IPS-18c (cell line): ENCODE measurements at regions not wholly inside any gene's neighbourhood (a gene's known extent, or its start where the extent isn't known, plus 50 kb on each side); places are given as distances from the start of the nearest gene placed in this dataset.
"Not testable (repeated sequence)": the region's sequence is repeated elsewhere in the genome, so short reads cannot be mapped to it uniquely, and the experiment has no call there.

Experiments
- H3K4me3 ChIP-seq: 2 replicates; pipeline ENCODE4 v1.7.0; 2013; ENCODE audit warnings: low read depth, mild to moderate bottlenecking, low read length, moderate library complexity; ENCODE audit not compliant: insufficient read depth
- H3K9me3 ChIP-seq: one replicate; pipeline ENCODE4 v1.6.1; 2013; ENCODE audit warnings: mild to moderate bottlenecking, low read length, moderate library complexity; ENCODE audit not compliant: control insufficient read depth, insufficient read depth

DNA sequence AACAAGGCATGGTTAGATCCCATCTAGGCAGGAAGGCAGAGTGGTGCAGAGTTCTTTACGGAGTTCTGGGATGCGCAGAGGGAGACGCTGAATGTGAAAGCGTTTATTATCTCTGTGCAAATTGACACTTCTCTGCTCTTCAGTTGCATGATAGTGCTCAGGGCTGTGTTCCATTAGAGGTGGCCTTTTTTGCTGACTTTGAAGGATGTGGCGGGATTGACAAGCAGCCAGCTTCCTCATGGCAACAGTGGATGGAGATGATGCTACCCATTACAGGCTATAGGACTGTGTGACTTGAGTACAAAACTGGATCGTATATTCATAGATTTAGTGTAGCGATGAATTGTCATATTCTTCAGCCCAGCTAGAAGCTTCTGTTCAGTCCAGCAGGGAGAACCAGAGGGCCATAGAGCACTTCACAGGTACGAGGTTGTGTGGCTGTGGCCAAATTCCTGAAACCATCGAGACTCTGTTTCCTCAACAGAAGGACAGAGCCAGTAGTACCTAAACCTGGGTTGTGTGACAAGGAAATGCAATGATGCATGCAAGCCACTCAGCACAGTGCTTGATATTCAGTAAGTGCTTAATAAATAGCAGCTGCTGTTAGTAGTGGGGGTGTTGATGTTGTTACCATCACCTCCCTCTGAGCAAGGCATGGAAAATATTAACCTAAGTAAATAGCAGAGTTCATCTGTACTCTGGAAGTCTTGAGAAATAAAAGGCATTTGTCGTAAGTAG lies 430.0 kb upstream of the KAZN start:
- Histone ChIP-seq H3K4me3 (no peak overlapping the region), H3K9me3 (no peaks in the 10 kb centered on the region)

DNA sequence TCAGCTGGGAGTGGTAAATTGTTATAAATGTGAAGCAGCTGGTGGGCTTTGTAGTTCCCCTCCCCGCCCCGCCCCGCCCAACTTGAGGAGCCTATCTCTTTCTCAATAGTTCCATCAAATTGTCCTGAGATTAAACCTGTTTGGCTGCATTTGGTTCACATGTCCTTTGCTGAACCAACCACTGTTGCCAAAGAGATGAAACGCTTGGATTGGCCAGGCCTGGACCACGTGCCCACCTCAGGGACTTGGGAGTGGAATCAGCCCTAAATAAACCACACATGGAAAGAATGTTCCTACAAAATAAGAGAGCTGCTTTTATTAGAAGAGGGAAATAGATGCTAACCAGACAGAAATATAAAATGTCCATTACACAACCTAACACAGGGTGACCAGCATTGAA lies 424.9 kb upstream of the KAZN start:
- Histone ChIP-seq H3K4me3 (no peak overlapping the region), H3K9me3 (no peaks in the 10 kb centered on the region)

DNA sequence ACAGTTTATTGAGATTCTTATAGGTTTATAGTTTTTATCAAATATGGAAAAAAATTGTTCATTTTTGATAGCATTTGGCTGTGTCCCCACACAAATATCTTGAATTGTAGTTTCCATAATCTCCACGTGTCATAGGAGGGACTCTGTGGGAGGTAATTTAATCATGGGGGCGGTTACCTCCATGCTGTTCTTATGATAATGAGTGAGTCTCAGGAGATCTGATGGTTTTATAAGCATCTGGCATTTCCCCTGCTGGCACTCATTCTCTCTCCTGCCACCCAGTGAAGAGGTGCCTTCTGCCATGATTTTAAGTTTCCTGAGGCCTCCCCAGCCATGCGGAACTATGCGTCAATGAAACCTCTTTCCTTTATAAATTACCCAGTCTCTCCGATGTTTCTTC lies 420.6 kb upstream of the KAZN start:
- not testable (repeated sequence) for H3K9me3 ChIP-seq, H3K4me3 ChIP-seq

DNA sequence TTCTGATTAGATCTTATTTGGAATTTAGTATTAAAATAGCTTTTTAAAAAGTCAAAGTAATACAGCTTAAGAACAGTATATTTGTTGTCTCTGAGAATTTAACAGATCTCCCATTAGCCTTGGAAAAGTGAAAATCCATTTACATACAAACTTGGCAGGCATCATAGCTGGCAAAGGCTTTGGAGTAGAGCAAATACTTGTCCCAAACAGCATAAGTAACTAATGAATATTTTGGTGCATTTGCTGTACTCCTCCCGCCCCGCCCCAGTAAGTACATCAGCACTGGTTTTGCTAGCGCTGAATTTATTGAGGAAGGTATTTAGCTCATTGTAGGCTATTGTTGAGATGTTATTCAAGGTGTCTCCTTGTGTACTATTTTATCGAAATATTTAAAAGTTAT lies 417.7 kb upstream of the KAZN start:
- H3K9me3 ChIP-seq = no peaks in the 10 kb centered on the region
- H3K4me3 ChIP-seq = no peak overlapping the region

DNA sequence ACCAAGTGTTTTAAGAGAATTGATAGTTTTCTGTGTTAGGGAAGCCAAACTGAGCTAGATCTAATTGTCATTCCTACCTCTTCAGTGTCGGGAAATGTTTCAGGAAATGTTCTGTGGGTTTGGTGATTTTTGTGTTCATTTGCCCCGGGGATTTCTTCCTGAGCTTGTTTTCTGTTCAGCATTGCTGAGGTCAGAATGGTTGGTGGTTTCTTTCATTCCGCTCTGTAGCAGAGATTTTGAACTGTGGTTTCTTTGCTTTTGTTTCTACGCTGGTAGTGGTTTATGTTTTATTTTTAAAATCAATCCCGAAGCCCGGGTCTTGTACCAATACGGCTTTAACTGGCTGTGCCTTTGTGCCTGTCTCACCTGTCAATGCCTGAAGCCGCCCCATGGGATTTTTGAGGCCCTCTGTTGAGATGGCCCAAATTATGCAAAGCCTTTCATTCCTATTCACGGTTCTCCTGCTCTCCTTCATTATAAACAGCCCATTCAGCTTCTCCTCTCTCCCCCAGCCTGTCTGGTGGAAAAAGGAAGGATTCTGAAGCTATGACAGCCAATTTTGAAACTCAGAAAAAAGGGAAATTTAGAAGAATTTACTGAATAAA lies 417.2 kb upstream of the KAZN start:
- no peak overlapping the region for H3K4me3 ChIP-seq
- no peaks in the 10 kb centered on the region for H3K9me3 ChIP-seq

DNA sequence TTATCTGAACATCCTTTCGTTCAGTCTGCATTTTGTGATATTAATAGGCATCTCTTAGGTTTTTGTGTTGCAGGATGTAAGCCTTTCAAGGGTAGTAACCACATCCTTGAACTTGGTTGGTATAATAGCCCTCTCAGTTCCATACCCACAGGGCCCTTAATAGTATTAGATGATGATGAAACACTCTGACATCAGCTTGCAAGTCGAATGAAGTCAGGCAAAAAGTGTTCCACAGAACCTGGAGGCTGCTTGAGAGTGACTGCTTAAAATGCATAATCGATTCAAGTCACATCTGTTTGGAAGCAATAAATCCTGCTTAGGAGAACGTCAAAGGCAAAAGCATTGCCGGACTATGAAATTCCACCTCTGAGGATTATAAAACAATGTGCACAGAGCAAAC lies 415.6 kb upstream of the KAZN start:
- H3K9me3 ChIP-seq = no peaks in the 10 kb centered on the region
- H3K4me3 ChIP-seq = no peak overlapping the region

DNA sequence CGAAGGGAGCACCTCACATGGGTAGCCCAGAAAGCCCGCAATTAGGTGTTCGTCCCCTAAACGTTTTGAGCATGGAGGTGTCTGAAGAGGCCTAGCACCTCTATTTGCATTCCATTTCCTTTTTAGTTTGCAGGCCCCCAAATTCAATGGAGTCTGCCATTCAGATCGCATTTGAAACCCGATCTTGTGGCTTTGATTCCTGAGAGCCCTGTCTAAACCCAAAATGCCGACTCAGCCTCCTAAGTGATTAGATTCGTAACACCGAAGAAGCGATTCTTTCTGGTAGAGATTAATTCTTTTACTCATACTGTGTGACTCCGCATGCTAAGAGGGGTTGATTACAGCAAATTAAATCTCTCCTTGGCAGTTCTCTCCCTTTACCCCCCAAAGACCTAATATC lies 415.2 kb upstream of the KAZN start:
- H3K4me3 ChIP-seq = no peak overlapping the region
- no peaks in the 10 kb centered on the region for H3K9me3 ChIP-seq

DNA sequence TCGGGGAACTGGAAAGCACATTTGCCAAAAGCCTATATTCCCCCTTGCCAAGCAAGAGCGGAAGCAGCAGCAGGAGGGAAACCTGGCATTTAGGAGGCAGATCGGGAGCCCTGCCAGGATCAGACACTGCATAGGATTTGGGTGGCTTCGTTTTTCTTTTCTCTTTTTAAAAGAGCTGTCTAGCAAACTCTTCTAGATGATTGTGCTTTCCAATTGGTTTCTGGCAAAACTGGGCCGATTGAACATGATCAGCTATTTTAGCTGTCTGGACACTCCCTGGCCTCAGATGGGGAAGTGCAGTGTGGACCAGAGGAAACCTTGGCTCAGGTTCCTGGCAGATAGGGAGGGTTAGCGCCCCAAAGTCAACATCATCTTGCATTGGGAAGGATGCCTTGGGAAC lies 414.0 kb upstream of the KAZN start:
- H3K4me3 ChIP-seq = no peak overlapping the region
- no peaks in the 10 kb centered on the region for H3K9me3 ChIP-seq

DNA sequence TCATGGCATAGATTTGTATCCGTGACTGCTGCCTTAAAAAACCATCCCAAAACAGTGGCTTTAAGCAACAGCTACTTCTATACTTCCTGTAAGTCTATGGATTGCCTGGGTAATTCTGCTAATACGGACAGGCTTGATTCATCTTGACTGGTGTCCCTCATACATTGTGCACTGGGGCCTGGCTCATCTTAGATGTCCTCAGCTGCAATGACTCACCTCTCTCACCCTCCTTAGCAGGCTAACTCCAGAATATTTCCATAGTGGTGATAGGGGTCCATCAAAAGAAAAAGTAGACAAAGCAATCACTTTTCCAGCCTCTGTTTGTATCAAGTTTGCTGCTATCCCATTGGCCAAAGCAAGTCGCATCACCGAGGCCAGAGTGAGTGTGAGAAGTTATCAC lies 409.1 kb upstream of the KAZN start:
- H3K4me3 ChIP-seq = no peak overlapping the region
- H3K9me3 ChIP-seq = no peaks in the 10 kb centered on the region

DNA sequence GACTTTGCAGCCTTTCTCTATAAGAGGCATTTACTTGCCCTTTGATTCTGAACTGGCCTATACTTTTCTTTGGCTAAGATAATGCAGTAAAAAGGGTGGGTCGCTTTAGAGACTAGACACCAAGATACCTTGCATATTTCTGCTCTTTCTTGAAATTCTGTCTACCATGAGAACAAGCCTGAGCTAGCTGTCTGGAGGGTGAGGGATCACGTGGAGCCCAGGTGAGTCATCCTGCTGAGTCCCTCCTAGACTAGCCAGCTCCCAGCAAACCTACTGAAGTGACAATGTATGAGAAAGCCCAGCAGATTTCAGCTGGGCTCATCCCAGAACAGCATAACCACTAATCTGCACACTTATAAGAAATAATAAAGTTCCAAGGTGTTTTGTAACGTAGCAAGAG lies 408.0 kb upstream of the KAZN start:
- H3K9me3 ChIP-seq = no peaks in the 10 kb centered on the region
- no peak overlapping the region for H3K4me3 ChIP-seq

DNA sequence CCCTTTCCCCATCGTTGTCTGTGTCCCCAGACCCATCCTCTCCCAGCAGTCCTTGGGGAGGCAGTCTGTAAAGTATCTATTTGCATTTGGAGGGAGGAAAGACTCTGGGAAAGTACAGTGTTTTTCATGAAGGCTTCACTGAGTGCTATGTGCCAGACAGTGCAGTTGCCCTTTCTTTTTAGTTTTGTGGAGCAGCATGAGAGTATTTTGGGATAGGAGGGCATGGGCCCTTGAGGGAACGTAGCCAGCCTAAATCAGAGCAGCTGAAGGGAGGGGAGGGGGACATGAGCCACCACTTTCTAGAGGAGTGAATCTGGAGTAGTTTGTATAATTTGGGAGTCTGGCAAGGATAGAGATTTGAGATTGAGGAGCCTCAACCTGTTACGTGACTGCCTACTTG lies 404.0 kb upstream of the KAZN start:
- Histone ChIP-seq H3K9me3 (no peaks in the 10 kb centered on the region), H3K4me3 (no peak overlapping the region)

DNA sequence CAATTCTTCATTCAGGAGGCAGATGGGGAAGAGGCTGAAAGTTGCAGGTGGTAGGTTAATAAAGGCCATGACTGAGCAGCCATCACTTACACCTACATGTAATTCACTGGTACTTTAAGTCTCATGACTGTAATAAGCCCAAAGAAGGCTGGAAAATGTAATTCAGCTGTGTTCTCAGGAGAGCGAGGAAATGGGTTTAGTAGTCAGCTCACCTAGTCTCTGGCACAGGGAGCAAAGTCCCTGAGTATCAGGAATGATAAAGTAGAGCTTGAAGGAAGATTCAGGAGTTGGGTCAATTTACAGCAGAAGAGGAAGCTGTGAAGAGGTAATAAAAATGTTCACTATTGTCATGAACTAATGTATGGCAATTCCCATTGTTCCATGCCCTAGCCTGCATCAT lies 393.4 kb upstream of the KAZN start:
- Histone ChIP-seq H3K4me3 (no peak overlapping the region), H3K9me3 (no peaks in the 10 kb centered on the region)

DNA sequence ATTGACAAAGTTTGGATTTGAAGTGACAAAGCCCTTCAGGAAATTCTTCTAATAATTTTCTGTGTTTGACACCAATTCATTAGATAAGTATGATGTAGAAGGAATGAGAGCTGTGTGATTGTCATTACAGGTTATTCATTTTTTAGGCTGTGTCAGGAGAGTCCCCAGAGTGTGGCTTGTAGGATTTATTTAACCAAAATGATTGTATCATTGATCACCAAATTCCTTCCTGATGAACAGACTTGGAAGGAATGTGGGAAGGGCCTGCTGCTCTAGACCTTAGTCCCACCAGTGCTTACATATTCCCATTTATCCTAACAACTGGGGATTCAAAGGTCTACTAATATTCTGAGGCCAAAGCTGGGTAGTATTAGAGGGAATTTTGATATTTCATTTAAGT lies 383.3 kb upstream of the KAZN start:
- H3K9me3 ChIP-seq = no peaks in the 10 kb centered on the region

DNA sequence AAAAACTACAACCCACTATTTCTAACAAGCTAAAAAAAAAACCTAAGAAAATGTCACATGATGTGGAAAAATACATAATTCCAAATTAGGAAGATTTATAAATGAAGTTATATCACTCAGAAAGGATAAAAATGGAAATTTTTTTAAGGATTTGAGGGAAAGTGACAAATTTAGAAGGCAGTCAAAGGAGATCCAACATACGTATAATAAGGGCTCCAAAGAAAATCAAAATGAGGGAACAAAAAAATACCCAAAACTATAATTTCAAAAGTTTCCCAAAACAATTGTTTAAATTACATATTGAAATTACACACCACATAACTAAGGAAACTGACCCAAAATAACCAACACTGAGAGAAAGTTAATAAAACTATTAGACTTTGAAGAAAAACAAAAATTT lies 381.1 kb upstream of the KAZN start:
- no peak overlapping the region for H3K4me3 ChIP-seq
- no peaks in the 10 kb centered on the region for H3K9me3 ChIP-seq

More for the DNA sequence above, 383.3 kb upstream of the KAZN start:
- H3K4me3 ChIP-seq = no peak overlapping the region

DNA sequence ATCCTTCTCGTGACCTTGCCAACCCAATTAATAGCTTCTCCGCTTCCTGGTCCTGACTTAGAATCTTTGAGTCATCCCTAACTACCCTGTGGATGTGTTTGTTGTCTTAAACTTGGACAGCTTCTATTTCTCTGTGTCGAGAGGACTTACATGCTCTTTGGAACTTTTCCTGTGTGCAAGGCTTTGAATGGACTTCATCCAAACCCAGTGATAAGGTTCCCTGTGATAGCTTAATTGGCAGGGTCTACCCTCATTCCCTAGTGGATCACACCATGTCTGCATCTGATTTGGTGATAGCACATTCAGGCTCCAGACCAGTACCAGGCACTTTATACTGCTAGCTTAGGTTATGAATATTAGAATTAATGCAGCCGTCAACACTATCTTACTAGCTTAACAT lies 378.2 kb upstream of the KAZN start:
- H3K9me3 ChIP-seq = no peaks in the 10 kb centered on the region
- H3K4me3 ChIP-seq = no peak overlapping the region

DNA sequence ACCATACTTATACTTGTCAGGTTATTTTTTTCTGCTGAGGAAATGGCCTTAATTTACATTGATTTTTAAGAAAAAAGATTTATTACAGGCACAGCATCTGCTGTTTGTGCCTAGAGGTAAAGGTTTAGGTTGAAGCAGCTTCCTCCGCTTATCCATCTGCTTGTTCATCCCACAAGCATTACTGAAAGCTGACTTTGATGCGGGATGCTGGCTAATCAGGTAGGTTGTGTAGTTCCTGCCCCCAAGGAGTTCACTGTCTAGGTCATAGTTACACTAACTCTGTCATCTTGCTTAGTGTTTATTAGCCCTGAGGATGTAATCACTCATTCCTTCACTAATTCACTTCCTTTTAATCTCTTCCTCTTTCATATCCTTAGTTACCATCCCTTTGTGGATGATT lies 377.7 kb upstream of the KAZN start:
- H3K4me3 ChIP-seq = no peak overlapping the region

DNA sequence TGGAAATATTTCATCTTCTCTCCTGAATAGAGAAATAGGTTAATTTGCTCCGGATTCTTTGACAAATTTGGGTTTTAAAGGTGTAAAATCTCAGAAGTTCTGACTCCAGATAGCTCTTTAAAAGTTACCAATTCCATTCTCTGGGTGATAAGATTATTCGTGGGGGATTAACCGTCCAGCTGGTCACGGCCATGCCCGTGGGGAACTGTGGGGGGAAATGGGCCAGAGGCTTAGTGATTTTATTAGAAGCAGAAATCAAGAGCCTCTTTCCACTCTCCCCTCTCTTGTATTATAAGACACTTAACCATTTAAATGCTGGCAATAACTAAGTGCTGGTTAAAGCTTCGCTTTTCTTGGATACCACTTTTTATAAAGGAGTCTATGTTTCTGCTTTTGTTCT lies 376.4 kb upstream of the KAZN start:
- H3K9me3 ChIP-seq = no peaks in the 10 kb centered on the region
- H3K4me3 ChIP-seq = no peak overlapping the region

More for the DNA sequence above, 377.7 kb upstream of the KAZN start:
- H3K9me3 ChIP-seq = no peaks in the 10 kb centered on the region

DNA sequence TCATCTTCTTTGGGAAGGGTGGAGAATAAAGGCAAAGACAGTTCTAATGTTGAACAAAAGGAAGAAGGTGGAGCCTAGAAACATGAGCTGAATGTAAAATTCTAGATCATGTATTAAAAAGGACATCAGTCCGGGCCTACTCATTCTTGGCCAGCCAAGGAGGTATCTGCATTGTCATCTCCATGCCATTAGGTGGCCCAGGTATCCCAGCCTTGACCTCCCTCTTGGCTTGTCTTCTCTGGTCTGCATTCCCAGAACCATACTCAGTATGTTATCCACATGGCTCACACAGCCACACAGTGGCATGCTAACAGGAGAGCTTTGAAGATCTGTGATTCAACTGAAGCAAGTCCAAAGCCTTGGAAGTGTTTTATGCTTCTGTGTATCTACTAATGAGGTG lies 369.8 kb upstream of the KAZN start:
- H3K4me3 ChIP-seq = no peak overlapping the region
- H3K9me3 ChIP-seq = peaks cover 2% of the 10 kb centered on the region

DNA sequence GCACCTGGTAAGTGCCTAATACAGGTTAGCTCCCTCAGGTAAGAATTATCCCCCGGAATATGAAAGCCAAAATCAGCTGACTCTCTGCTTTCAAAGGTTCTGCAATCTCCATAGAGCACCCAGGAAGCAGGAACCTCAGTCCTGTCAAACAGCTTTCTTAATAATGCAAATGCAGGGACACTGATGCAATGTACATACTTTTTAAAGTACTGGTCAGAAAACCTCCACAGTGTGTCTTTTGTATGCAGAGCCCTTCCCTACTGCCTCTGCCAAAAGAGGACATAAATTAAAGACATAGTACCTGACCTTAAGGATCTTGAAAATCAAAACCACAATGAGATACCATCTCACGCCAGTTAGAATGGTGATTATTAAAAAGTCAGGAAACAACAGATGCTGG lies 365.0 kb upstream of the KAZN start:
- Histone ChIP-seq H3K4me3 (no peak overlapping the region), H3K9me3 (peaks cover 2% of the 10 kb centered on the region)
